Left renal cortex interstitium (tissue), 4 donors: ENCODE measurements at regions not wholly inside any gene's neighbourhood (a gene's known extent, or its start where the extent isn't known, plus 50 kb on each side); places are given as distances from the start of the nearest gene placed in this dataset.

Experiments used
- DNase-seq, 4 donors: peaks; one replicate each; pipeline ENCODE4 v3.0.0-alpha.2; 2013; ENCODE audit warnings: low read depth in 4 of 4, low spot score in 2 of 4, missing footprints in 1 of 4

- DNase-seq: no peak
These were observed 92.5 kb upstream of the CPEB4 start for GRCh38 chr5:173795601-173796000.

GRCh38 chr5:173796721-173797495 is 91.2 kb upstream of the CPEB4 start:
- DNase-seq: no peak

GRCh38 chr5:173798127-173798810 is 89.9 kb upstream of the CPEB4 start:
- no peak for DNase-seq

GRCh38 chr5:173800340-173800739 is 87.8 kb upstream of the CPEB4 start:
- no peak for DNase-seq

- DNase-seq: no peak
These were observed 87.1 kb upstream of the CPEB4 start for GRCh38 chr5:173801006-173801405.

GRCh38 chr5:173802670-173803165 is 85.4 kb upstream of the CPEB4 start:
- DNase-seq: no peak

GRCh38 chr5:173804579-173804978 is 83.6 kb upstream of the CPEB4 start:
- DNase-seq: no peak

- no peak for DNase-seq
These were observed 81.7 kb upstream of the CPEB4 start for GRCh38 chr5:173806270-173807035.

GRCh38 chr5:173807181-173807655 is 80.9 kb upstream of the CPEB4 start:
- DNase-seq: no peak

- no peak for DNase-seq
These were observed 79.9 kb upstream of the CPEB4 start for GRCh38 chr5:173808079-173808808.

GRCh38 chr5:173809014-173809413 is 79.1 kb upstream of the CPEB4 start:
- DNase-seq: no peak

- no peak for DNase-seq
These were observed 75.2 kb upstream of the CPEB4 start for GRCh38 chr5:173812811-173813550.

- DNase-seq: no peak
These were observed 74.1 kb upstream of the CPEB4 start for GRCh38 chr5:173814053-173814452.

GRCh38 chr5:173815571-173815970 is 72.6 kb upstream of the CPEB4 start:
- DNase-seq: no peak

GRCh38 chr5:173816728-173817127 is 71.4 kb upstream of the CPEB4 start:
- DNase-seq: no peak

GRCh38 chr5:173817561-173817960 is 70.6 kb upstream of the CPEB4 start:
- no peak for DNase-seq

GRCh38 chr5:173819521-173819920 is 68.6 kb upstream of the CPEB4 start:
- DNase-seq: no peak

- DNase-seq: no peak
These were observed 64.9 kb upstream of the CPEB4 start for GRCh38 chr5:173823274-173823644.

GRCh38 chr5:173823721-173824567 is 64.2 kb upstream of the CPEB4 start:
- DNase-seq: peak in 1 of 4 donors; percentile 69
